GM19328 (cell line): ENCODE measurements at regions not wholly inside any gene's neighbourhood (a gene's known extent, or its start where the extent isn't known, plus 50 kb on each side); places are given as distances from the start of the nearest gene placed in this dataset.
"Not testable (repeated sequence)": the region's sequence is repeated elsewhere in the genome, so short reads cannot be mapped to it uniquely, and the experiment has no call there.

ENCODE experiments used
- ATAC-seq: cut with Tn5 transposase; IDR thresholded peaks from one replicate; pipeline ENCODE4 v1.9.1; 2021; ENCODE audit warnings: mild to moderate bottlenecking, moderate library complexity; ENCODE audit not compliant: unreplicated experiment

- ATAC-seq = no peak
These were observed 92.3 kb upstream of the ANKRD10 start for GRCh38 chr13:111007209-111007608.

GRCh38 chr13:111006506-111007031, 91.7 kb upstream of the ANKRD10 start:
- ATAC-seq = no peak

- no peak for ATAC-seq
These were observed 91.1 kb upstream of the ANKRD10 start for GRCh38 chr13:111005808-111006505.

GRCh38 chr13:111005364-111005763, 90.5 kb upstream of the ANKRD10 start:
- no peak for ATAC-seq

- ATAC-seq = no peak
These were observed 89.6 kb upstream of the ANKRD10 start for GRCh38 chr13:111004444-111004843.

GRCh38 chr13:111001636-111002035, 86.8 kb upstream of the ANKRD10 start:
- no peak for ATAC-seq

- ATAC-seq = no peak
These were observed 78.9 kb upstream of the ANKRD10 start for GRCh38 chr13:110993788-110994187.

GRCh38 chr13:110991991-110992508, 77.2 kb upstream of the ANKRD10 start:
- no peak for ATAC-seq

- ATAC-seq = no peak
These were observed 74.5 kb upstream of the ANKRD10 start for GRCh38 chr13:110989331-110989730.

- ATAC-seq = no peak
These were observed 70.7 kb upstream of the ANKRD10 start for GRCh38 chr13:110985541-110985940.

- no peak for ATAC-seq
These were observed 69.9 kb upstream of the ANKRD10 start for GRCh38 chr13:110984798-110985197.

GRCh38 chr13:110984381-110984780, 69.5 kb upstream of the ANKRD10 start:
- ATAC-seq = no peak

GRCh38 chr13:110983241-110983640, 68.4 kb upstream of the ANKRD10 start:
- no peak for ATAC-seq

GRCh38 chr13:110981379-110981778, 66.5 kb upstream of the ANKRD10 start:
- ATAC-seq = no peak

- no peak for ATAC-seq
These were observed 66.1 kb upstream of the ANKRD10 start for GRCh38 chr13:110980921-110981320.

- ATAC-seq = not testable (repeated sequence)
These were observed 64.3 kb upstream of the ANKRD10 start for GRCh38 chr13:110979149-110979548.

- ATAC-seq = no peak
These were observed 63.5 kb upstream of the ANKRD10 start for GRCh38 chr13:110978390-110978789.

GRCh38 chr13:110976785-110977184, 61.9 kb upstream of the ANKRD10 start:
- ATAC-seq = no peak

- ATAC-seq = no peak
These were observed 58.3 kb upstream of the ANKRD10 start for GRCh38 chr13:110973007-110973700.

- ATAC-seq = no peak
These were observed 56.6 kb upstream of the ANKRD10 start for GRCh38 chr13:110971486-110971885.

GRCh38 chr13:110967156-110967855, 52.4 kb upstream of the ANKRD10 start:
- not testable (repeated sequence) for ATAC-seq
